Lower lobe of right lung (tissue), 2 donors: ENCODE measurements at regions not wholly inside any gene's neighbourhood (a gene's known extent, or its start where the extent isn't known, plus 50 kb on each side); places are given as distances from the start of the nearest gene placed in this dataset.

Source experiments
- ATAC-seq, 2 donors: fragments of 200-7000 bp; cut with Tn5 transposase; one replicate each; pipeline ENCODE4 v1.9.1; 2020 to 2022; ENCODE audit warnings: mild to moderate bottlenecking in 2 of 2, moderate library complexity in 2 of 2
- DNase-seq: peaks from one replicate; pipeline ENCODE4 v3.0.0-alpha.2; 2020
- H3K27ac ChIP-seq: fragments of 200-600 bp; one replicate; pipeline ENCODE4 v1.8.0; 2022
- H3K27me3 ChIP-seq: fragments of 200-600 bp; one replicate; pipeline ENCODE4 v1.8.0; 2022; ENCODE audit warnings: low read depth
- H3K36me3 ChIP-seq: fragments of 200-600 bp; one replicate; pipeline ENCODE4 v1.8.0; 2022; ENCODE audit warnings: mild to moderate bottlenecking
- H3K4me1 ChIP-seq: fragments of 200-600 bp; one replicate; pipeline ENCODE4 v1.8.0; 2022
- H3K4me3 ChIP-seq: fragments of 200-600 bp; one replicate; pipeline ENCODE4 v1.8.0; 2022; ENCODE audit warnings: mild to moderate bottlenecking
- H3K9me3 ChIP-seq: fragments of 200-600 bp; one replicate; pipeline ENCODE4 v1.8.0; 2022
- intact Hi-C: fragments of 100-400 bp; cut with DNase I; formaldehyde crosslinking; loops from one replicate; pipeline ENCODE4 v1.11.0; 2022
- TF ChIP-seq, protein P1 (sequence below): fragments of 200-600 bp; IDR thresholded peaks from one replicate; pipeline ENCODE4 v1.8.0; 2022; ENCODE audit warnings: antibody characterized with exemption, mild to moderate bottlenecking
- donor health status: DM: no; HTN: yes; CAD: no; lungs with severe emphysema.

DNA sequence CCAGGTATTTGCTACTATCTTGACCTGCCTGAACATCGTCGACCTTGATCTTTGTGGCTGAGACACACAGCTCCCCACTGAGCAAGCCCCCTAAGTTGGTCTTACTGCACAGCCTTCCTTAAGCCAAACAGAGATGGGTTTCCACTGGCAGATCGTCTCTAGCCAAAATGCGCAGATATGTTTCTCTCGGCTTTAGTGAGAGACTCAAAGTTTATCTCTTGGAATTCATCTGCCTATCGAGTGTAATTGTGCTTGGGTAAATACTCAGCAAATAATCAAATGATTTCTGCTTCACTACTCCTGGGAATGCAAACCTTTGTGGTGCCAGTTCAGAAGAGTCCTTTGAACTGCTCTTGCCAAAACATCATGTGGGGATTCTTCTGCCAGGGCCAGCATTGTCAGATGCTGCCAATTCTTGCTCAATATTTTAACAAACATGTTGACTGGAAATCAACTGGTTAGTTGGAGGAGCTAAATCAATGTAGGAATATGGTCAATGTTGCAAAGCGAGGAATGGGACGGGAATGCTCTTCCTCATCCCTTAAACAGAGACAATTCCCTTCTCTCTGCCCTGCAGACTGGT is 141.2 kb upstream of the SLC28A3 start:
- Histone ChIP-seq H3K27me3 (no peaks in the 10 kb centered on the region), H3K27ac (no peak overlapping the region), H3K9me3 (no peaks in the 10 kb centered on the region), H3K4me3 (no peak overlapping the region), H3K36me3 (no peaks in the 10 kb centered on the region), H3K4me1 (no peaks in the 10 kb centered on the region)
- TF ChIP-seq, protein P1, sequence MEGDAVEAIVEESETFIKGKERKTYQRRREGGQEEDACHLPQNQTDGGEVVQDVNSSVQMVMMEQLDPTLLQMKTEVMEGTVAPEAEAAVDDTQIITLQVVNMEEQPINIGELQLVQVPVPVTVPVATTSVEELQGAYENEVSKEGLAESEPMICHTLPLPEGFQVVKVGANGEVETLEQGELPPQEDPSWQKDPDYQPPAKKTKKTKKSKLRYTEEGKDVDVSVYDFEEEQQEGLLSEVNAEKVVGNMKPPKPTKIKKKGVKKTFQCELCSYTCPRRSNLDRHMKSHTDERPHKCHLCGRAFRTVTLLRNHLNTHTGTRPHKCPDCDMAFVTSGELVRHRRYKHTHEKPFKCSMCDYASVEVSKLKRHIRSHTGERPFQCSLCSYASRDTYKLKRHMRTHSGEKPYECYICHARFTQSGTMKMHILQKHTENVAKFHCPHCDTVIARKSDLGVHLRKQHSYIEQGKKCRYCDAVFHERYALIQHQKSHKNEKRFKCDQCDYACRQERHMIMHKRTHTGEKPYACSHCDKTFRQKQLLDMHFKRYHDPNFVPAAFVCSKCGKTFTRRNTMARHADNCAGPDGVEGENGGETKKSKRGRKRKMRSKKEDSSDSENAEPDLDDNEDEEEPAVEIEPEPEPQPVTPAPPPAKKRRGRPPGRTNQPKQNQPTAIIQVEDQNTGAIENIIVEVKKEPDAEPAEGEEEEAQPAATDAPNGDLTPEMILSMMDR: no peak
- DNase-seq (no peak), ATAC-seq (no peak)
- intact Hi-C loops: no loop called here

DNA sequence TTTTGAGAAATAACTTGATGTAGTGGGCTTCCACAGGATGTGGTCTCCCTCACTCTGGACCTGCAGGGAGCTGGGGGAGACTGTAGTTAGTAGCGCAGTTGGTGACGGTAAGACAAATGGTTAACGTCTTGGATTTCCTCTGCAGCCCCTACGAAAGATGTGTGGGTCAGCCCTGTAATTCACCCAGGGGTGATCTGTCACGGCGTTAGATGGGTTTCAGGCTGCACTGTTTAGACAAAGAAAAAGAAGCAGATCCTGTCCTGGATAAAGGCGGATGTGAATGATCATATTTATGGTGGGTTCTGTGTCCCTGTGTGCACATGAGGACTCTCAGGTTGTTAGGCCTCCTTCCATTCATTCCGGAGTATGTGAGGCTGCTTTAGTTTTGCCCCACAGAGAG is 142.0 kb upstream of the SLC28A3 start:
- Histone ChIP-seq H3K4me1 (no peaks in the 10 kb centered on the region), H3K4me3 (no peak overlapping the region), H3K9me3 (no peaks in the 10 kb centered on the region), H3K27ac (no peak overlapping the region), H3K27me3 (no peaks in the 10 kb centered on the region), H3K36me3 (no peaks in the 10 kb centered on the region)
- DNase-seq (no peak), ATAC-seq (no peak)
- TF ChIP-seq, protein P1: no peak
- intact Hi-C loops: no loop called here

DNA sequence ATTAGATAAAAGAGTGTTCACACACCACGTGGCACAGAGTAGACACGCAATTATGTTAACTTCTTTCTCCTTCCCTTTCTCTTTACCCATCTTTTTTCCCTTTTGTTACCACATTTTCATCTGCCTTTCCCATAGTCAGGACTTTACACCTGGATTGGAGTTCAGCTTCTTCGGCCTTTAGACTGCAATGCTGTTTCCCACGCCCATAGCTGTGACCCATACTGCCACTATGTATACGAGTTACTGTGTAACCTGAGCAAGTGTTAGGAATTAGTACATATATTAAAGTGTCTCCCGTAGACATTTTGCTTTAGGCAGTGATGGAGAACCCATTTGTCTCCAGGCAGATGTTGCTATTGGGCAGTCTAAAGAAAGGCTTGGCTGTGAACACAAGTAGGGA is 143.6 kb upstream of the SLC28A3 start:
- Histone ChIP-seq H3K27me3 (peaks cover 4% of the 10 kb centered on the region), H3K4me1 (no peaks in the 10 kb centered on the region), H3K9me3 (no peaks in the 10 kb centered on the region), H3K4me3 (no peak overlapping the region), H3K36me3 (no peaks in the 10 kb centered on the region), H3K27ac (no peak overlapping the region)
- intact Hi-C loops: no loop called here
- ATAC-seq (no peak), DNase-seq (no peak)
- TF ChIP-seq, protein P1: no peak

DNA sequence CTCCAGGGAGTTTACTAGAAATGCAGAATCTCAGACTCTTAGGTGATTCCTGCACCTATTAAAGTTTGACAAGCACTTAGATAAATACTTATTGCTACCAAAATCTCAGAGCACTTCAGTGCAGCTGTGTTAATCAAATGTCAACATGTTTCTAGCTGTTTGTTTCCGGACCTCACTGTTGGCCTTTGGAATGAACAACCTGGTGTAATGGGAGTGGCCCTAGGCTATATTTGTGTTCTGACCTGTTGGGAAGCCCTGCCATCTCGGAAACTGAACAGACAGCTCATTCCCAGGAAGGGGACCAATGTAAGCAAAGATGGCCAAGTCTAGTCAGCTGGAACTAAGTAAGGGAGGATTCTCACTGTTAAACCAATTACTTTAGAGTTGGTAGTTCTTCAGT is 145.0 kb upstream of the SLC28A3 start:
- Histone ChIP-seq H3K27me3 (peaks cover 4% of the 10 kb centered on the region), H3K4me3 (no peak overlapping the region), H3K9me3 (no peaks in the 10 kb centered on the region), H3K27ac (no peak overlapping the region), H3K36me3 (no peaks in the 10 kb centered on the region), H3K4me1 (no peaks in the 10 kb centered on the region)
- ATAC-seq (no peak), DNase-seq (no peak)
- intact Hi-C loops: no loop called here
- TF ChIP-seq, protein P1: no peak

DNA sequence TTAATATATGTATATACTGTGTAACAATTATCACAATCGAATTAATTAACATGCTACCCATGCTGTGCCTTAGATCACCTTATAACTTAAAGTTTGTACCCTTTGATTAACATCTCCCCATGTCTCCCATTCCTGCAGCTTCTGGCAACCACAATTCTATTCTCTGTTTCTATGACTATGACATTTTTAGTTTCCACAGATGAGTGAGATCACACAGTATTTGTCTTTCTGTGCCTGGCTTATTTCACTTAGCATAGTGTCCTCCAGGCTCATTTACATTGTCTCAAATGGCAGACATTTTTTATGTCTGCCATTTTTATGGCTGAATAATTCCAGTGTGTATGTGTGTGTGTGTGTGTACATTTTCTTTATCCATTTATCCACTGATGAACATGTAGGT is 146.1 kb upstream of the SLC28A3 start:
- no peak overlapping the region for H3K4me3 ChIP-seq
- ATAC-seq (no peak), DNase-seq (no peak)
- peaks cover 4% of the 10 kb centered on the region for H3K27me3 ChIP-seq
- no peak overlapping the region for H3K27ac ChIP-seq
- H3K9me3 ChIP-seq: no peaks in the 10 kb centered on the region
- TF ChIP-seq, protein P1: no peak
- no peaks in the 10 kb centered on the region for H3K36me3 ChIP-seq
- H3K4me1 ChIP-seq: no peaks in the 10 kb centered on the region
- intact Hi-C loops: no loop called here
